NCI-H748 treated with DMSO at 0.1 percent for 48 hours (cell line): ENCODE measurements at regions not wholly inside any gene's neighbourhood (a gene's known extent, or its start where the extent isn't known, plus 50 kb on each side); places are given as distances from the start of the nearest gene placed in this dataset.

Experiments used
- DNase-seq: peaks from one replicate; lab custom pipeline; 2025; lab: John Stamatoyannopoulos, UW

DNA sequence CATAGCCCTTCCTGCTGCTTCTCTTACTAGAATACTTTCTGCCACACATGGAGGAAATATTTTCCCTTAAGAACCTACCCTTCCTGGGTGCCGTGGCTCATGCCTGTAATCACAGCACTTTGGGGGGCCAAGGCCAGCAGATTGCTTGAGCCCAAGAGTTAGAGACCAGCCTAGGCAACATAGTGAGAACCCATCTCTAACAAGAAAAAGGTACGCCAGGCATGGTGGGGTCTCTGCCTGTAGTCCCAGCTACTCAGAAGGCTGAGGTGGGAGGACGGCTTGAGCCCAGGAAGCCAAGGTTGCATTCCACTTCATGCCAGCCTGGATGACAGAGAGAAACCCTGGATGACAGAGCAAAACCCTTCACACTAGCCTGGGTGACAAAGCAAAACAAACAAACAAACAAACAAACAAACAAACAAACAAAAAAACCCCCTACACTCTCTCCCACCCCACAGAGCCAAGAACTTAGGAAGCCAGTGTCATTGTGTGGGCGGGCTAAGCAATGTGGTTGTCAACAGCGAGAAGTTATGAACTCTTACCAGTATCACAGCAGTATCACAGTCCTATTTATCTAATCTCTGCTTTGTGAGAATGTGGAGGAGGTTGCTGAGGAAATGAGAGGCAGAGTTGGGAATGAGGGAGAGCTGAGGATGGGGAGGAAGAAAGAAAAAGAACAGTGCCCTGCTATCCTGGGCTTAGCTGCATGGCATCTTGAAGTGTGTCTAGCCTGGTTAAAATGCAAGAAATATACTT lies 53.8 kb upstream of the CLEC14A start:
- DNase-seq, result no peak
